Body of pancreas (tissue), 4 donors: ENCODE measurements at regions not wholly inside any gene's neighbourhood (a gene's known extent, or its start where the extent isn't known, plus 50 kb on each side); places are given as distances from the start of the nearest gene placed in this dataset.

Experiments
- POLR2A ChIP-seq, 3 donors: fragments of 450-650 bp; IDR thresholded peaks; one replicate each; pipeline ENCODE4 v1.6.1; 2016; ENCODE audit warnings: antibody characterized with exemption in 3 of 3, mild to moderate bottlenecking in 2 of 3
- TF ChIP-seq, protein P1 (sequence below), 7 experiments: fragments of 450-650 bp in 4 of 7; fragments of 200-600 bp in 3 of 7; sonication (generic) in 3 of 7; IDR thresholded peaks; one replicate each; pipeline ENCODE4 v1.5.1; 2016 to 2019; ENCODE audit warnings: antibody characterized with exemption in 7 of 7

DNA sequence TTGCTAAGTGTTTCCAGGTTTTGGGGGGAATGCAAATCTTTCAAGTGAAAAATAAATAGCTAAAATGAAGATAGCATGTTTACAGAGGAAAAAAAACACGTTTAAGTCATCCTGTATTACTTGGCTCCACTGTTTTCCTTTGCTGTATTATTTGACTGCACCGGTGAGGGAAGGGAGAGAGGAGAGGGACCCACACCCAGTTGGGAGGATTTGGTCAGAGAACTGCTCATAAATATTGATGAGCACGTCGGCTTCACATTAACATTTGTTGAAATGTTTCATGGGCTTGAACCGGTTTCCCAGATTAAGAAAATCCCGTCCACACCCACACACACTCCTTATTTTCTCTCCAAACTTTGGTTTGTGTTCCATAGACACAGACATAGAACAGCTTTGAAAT lies 493.8 kb upstream of the MGMT start:
- no peak for TF ChIP-seq POLR2A (IDR thresholded peaks at IDR 0.05)
- TF ChIP-seq, protein P1, sequence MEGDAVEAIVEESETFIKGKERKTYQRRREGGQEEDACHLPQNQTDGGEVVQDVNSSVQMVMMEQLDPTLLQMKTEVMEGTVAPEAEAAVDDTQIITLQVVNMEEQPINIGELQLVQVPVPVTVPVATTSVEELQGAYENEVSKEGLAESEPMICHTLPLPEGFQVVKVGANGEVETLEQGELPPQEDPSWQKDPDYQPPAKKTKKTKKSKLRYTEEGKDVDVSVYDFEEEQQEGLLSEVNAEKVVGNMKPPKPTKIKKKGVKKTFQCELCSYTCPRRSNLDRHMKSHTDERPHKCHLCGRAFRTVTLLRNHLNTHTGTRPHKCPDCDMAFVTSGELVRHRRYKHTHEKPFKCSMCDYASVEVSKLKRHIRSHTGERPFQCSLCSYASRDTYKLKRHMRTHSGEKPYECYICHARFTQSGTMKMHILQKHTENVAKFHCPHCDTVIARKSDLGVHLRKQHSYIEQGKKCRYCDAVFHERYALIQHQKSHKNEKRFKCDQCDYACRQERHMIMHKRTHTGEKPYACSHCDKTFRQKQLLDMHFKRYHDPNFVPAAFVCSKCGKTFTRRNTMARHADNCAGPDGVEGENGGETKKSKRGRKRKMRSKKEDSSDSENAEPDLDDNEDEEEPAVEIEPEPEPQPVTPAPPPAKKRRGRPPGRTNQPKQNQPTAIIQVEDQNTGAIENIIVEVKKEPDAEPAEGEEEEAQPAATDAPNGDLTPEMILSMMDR (IDR thresholded peaks at IDR 0.05) = no peak
